ENCODE measurements at regions not wholly inside any gene's neighbourhood (a gene's known extent, or its start where the extent isn't known, plus 50 kb on each side); places are given as distances from the start of the nearest gene placed in this dataset.

GRCh38 chr4:120526033-120526432, 396.5 kb downstream of the PRDM5 start:
- no peaks in the 10 kb centered on the region for H3K9me3 ChIP-seq
- no peaks in the 10 kb centered on the region for H4K20me1 ChIP-seq (ENCODE audit: insufficient read depth)
- no peak overlapping the region for H3K9ac ChIP-seq
- H3K36me3 ChIP-seq (replicated peaks in 1 of 2; ENCODE audit: control insufficient read depth in 1 of 2, insufficient read depth in 2 of 2, low read length in 1 of 2) = no peaks in the 10 kb centered on the region
- H3K9me2 ChIP-seq = no peaks in the 10 kb centered on the region
- H3K4me3 ChIP-seq (ENCODE audit: low read depth in 2 of 2, low read length in 1 of 2) = no peak overlapping the region
- no peak overlapping the region for H2AFZ ChIP-seq (ENCODE audit: low read depth)
- H3K4me2 ChIP-seq = no peak overlapping the region
- no peak overlapping the region for H3K27ac ChIP-seq (ENCODE audit: low read depth in 2 of 2, low read length in 1 of 2)
- no peaks in the 10 kb centered on the region for H3K27me3 ChIP-seq (ENCODE audit: insufficient read depth)
- ChIA-PET POLR2A (no interaction called here), CTCF (no interaction called here)
- TF ChIP-seq USF2 (IDR thresholded peaks at IDR 0.05; ENCODE audit: borderline replicate concordance, low read depth, low read length) = no peak
- no peak for TF ChIP-seq FOXJ3 (CRISPR knock-in tag; IDR thresholded peaks at IDR 0.05)
- no peak for TF ChIP-seq IRF3 (IDR thresholded peaks at IDR 0.05; ENCODE audit: low read depth, low read length)
- TF ChIP-seq FOXM1 (IDR thresholded peaks at IDR 0.05; ENCODE audit: low read depth) = no peak
- no peak for TF ChIP-seq NRF1 (IDR thresholded peaks at IDR 0.05; ENCODE audit: low read depth, low read length)
- no peak for DNase-seq
- no peaks in the 10 kb centered on the region for H3K79me2 ChIP-seq (ENCODE audit: insufficient read depth)
- no peaks in the 10 kb centered on the region for H3K4me1 ChIP-seq (ENCODE audit: control insufficient read depth in 1 of 2, insufficient read depth in 2 of 2, low read depth in 1 of 2, low read length in 1 of 2)
- no peaks in the 10 kb centered on the region for H3F3A ChIP-seq (replicated peaks; ENCODE audit: insufficient read depth)

- Histone ChIP-seq H3K9me2 (no peaks in the 10 kb centered on the region), H3K27ac (ENCODE audit: low read depth in 2 of 2, low read length in 1 of 2) (no peak overlapping the region), H3K79me2 (ENCODE audit: insufficient read depth) (no peaks in the 10 kb centered on the region), H3K4me3 (ENCODE audit: low read depth in 2 of 2, low read length in 1 of 2) (no peak overlapping the region), H3F3A (replicated peaks; ENCODE audit: insufficient read depth) (no peaks in the 10 kb centered on the region), H4K20me1 (ENCODE audit: insufficient read depth) (no peaks in the 10 kb centered on the region), H3K9ac (no peak overlapping the region), H2AFZ (ENCODE audit: low read depth) (no peak overlapping the region), H3K4me2 (no peak overlapping the region), H3K9me3 (no peaks in the 10 kb centered on the region), H3K4me1 (ENCODE audit: control insufficient read depth in 1 of 2, insufficient read depth in 2 of 2, low read depth in 1 of 2, low read length in 1 of 2) (no peaks in the 10 kb centered on the region), H3K27me3 (ENCODE audit: insufficient read depth) (no peaks in the 10 kb centered on the region), H3K36me3 (replicated peaks in 1 of 2; ENCODE audit: control insufficient read depth in 1 of 2, insufficient read depth in 2 of 2, low read length in 1 of 2) (no peaks in the 10 kb centered on the region)
- WGBS (ENCODE audit: low lambda C conversion rate) = 76% methylated on average over 4 of the region's 4 CpGs
- DNase-seq = no peak
- TF ChIP-seq PBX3 (IDR thresholded peaks at IDR 0.05) (no peak), IRF3 (IDR thresholded peaks at IDR 0.05; ENCODE audit: low read depth, low read length) (no peak), RCOR1 (IDR thresholded peaks at IDR 0.05; ENCODE audit: low read length) (no peak), REST (IDR thresholded peaks at IDR 0.05; ENCODE audit: low read depth, low read length) (no peak), SIN3A (IDR thresholded peaks at IDR 0.05; ENCODE audit: borderline replicate concordance, low read depth, low read length) (no peak)
- CTCF ChIA-PET = no interaction called here
- POLR2A ChIA-PET = no interaction called here
Measured at GRCh38 chr4:120525106-120525505, 397.4 kb downstream of the PRDM5 start.
